Retina (tissue), 1 donor: ENCODE measurements at regions not wholly inside any gene's neighbourhood (a gene's known extent, or its start where the extent isn't known, plus 50 kb on each side); places are given as distances from the start of the nearest gene placed in this dataset.

Source experiments
- DNase-seq: peaks from one replicate; pipeline ENCODE4 v3.0.0-alpha.2; 2016

- DNase-seq: no peak
Observed at GRCh38 chr3:107894998-107895397, 195.8 kb downstream of the CD47 start.

GRCh38 chr3:107892955-107893624 is 197.7 kb downstream of the CD47 start:
- DNase-seq: no peak

GRCh38 chr3:107884719-107885460 is 205.9 kb downstream of the CD47 start:
- DNase-seq: no peak

- DNase-seq: no peak
Observed at GRCh38 chr3:107884028-107884427, 206.8 kb downstream of the CD47 start.

GRCh38 chr3:107882881-107883280 is 207.9 kb downstream of the CD47 start:
- no peak for DNase-seq

GRCh38 chr3:107882261-107882660 is 208.6 kb downstream of the CD47 start:
- DNase-seq: no peak

GRCh38 chr3:107881509-107881908 is 209.3 kb downstream of the CD47 start:
- no peak for DNase-seq

- DNase-seq: no peak
Observed at GRCh38 chr3:107880702-107881101, 210.1 kb downstream of the CD47 start.

- no peak for DNase-seq
Observed at GRCh38 chr3:107877936-107878335, 212.9 kb downstream of the CD47 start.

- DNase-seq: no peak
Observed at GRCh38 chr3:107870943-107871638, 219.7 kb downstream of the CD47 start.

- DNase-seq: no peak
Observed at GRCh38 chr3:107870096-107870495, 220.7 kb downstream of the CD47 start.

GRCh38 chr3:107868449-107868848 is 222.4 kb downstream of the CD47 start:
- no peak for DNase-seq

GRCh38 chr3:107861904-107862303 is 228.9 kb downstream of the CD47 start:
- DNase-seq: no peak

GRCh38 chr3:107861422-107861821 is 229.4 kb downstream of the CD47 start:
- DNase-seq: no peak
